H1 (cell line): ENCODE measurements at regions not wholly inside any gene's neighbourhood (a gene's known extent, or its start where the extent isn't known, plus 50 kb on each side); places are given as distances from the start of the nearest gene placed in this dataset.

Experiments used
- CTCF ChIA-PET: fragments of 300-600 bp; sonication (Branson Sonifier 250); formaldehyde crosslinking; loops from one replicate; lab custom pipeline; 2021; ENCODE audit not compliant: partially characterized antibody; lab: Charles Lee
- POLR2A ChIA-PET: fragments of 300-600 bp; sonication (Branson Sonifier 250); formaldehyde crosslinking; loops from one replicate; lab custom pipeline; 2021; ENCODE audit warnings: inconsistent platforms; ENCODE audit not compliant: partially characterized antibody; lab: Charles Lee
- DNase-seq, 2 experiments: peaks; one replicate each; pipeline versions ENCODE4 v3.0.0 to v3.0.0-alpha.2; 2010 to 2022; ENCODE audit warnings: low spot score in 2 of 2, low read depth in 1 of 2, mixed read lengths in 1 of 2
- FAIRE-seq: peaks from 2 replicates; lab custom pipeline; 2011; peaks lifted over from hg19 to GRCh38; lab: Jason Lieb, UNC
- H2AFZ ChIP-seq: 2 replicates; pipeline ENCODE4 v1.8.1; 2012; ENCODE audit warnings: low read length, inconsistent platforms
- H2AK5ac ChIP-seq: 2 replicates; pipeline ENCODE4 v1.6.1; 2013; ENCODE audit warnings: low read depth, low read length
- H2BK120ac ChIP-seq: replicated peaks from 2 replicates; pipeline ENCODE3; 2013; ENCODE audit warnings: low read depth, low read length, inconsistent platforms
- H2BK12ac ChIP-seq: 2 replicates; pipeline ENCODE4 v1.6.1; 2013; ENCODE audit warnings: low read depth, low read length
- H2BK15ac ChIP-seq: 2 replicates; pipeline ENCODE4 v1.6.1; 2013; ENCODE audit warnings: low read length
- H2BK20ac ChIP-seq: 2 replicates; pipeline ENCODE4 v1.6.1; 2013; ENCODE audit warnings: low read length
- H2BK5ac ChIP-seq: 2 replicates; pipeline ENCODE4 v1.6.1; 2013; ENCODE audit warnings: low read depth, low read length
- H3K14ac ChIP-seq: 2 replicates; pipeline ENCODE4 v1.6.1; 2013; ENCODE audit warnings: inconsistent platforms; ENCODE audit not compliant: insufficient read length
- H3K18ac ChIP-seq: 2 replicates; pipeline ENCODE4 v1.6.1; 2013; ENCODE audit warnings: low read length; ENCODE audit errors: extremely low read depth
- H3K23ac ChIP-seq: 2 replicates; pipeline ENCODE4 v1.6.1; 2013; ENCODE audit warnings: inconsistent platforms; ENCODE audit not compliant: insufficient read length
- H3K23me2 ChIP-seq: 2 replicates; pipeline ENCODE4 v1.6.1; 2013; ENCODE audit warnings: low read depth, low read length
- H3K27ac ChIP-seq: 2 replicates; pipeline ENCODE4 v1.6.1; 2011; ENCODE audit warnings: low read depth, low read length, inconsistent platforms
- H3K27me3 ChIP-seq, 4 experiments: replicated peaks in 1 of 4; 1 replicate in 1 of 4; 2 replicates in 3 of 4; pipeline versions ENCODE4 v1.6.1 to v1.8.1; 2011 to 2013; ENCODE audit warnings: low read length in 3 of 4, mild to moderate bottlenecking in 3 of 4, inconsistent platforms in 2 of 4, mixed read lengths in 2 of 4, moderate library complexity in 1 of 4; ENCODE audit not compliant: control insufficient read depth in 3 of 4, insufficient read depth in 3 of 4; ENCODE audit errors: extremely low read depth in 1 of 4
- H3K36me3 ChIP-seq, 4 experiments: 2 replicates each; pipeline versions ENCODE4 v1.6.1 to v1.8.1; 2011 to 2013; ENCODE audit warnings: mild to moderate bottlenecking in 4 of 4, low read length in 3 of 4, moderate library complexity in 2 of 4, control low read depth in 1 of 4, inconsistent platforms in 1 of 4; ENCODE audit not compliant: insufficient read depth in 4 of 4, control insufficient read depth in 2 of 4
- H3K4ac ChIP-seq: replicated peaks from 2 replicates; pipeline ENCODE3; 2013; ENCODE audit warnings: low read length, low read depth, mixed read lengths, inconsistent platforms; ENCODE audit not compliant: insufficient read length
- H3K4me1 ChIP-seq, 4 experiments: replicated peaks in 1 of 4; 1 replicate in 1 of 4; 2 replicates in 3 of 4; pipeline versions ENCODE4 v1.6.1 to v1.8.1; 2011 to 2013; ENCODE audit warnings: low read length in 3 of 4, inconsistent platforms in 2 of 4, mixed read lengths in 1 of 4; ENCODE audit not compliant: insufficient read depth in 4 of 4, control insufficient read depth in 3 of 4
- H3K4me2 ChIP-seq, 2 experiments: 2 replicates each; pipeline versions ENCODE4 v1.6.1 to v1.8.1; 2011 to 2013; ENCODE audit warnings: low read depth in 2 of 2, low read length in 2 of 2, control low read depth in 1 of 2, inconsistent platforms in 1 of 2, mild to moderate bottlenecking in 1 of 2; ENCODE audit not compliant: insufficient read depth in 1 of 2
- H3K4me3 ChIP-seq, 4 experiments: fragments of 200-600, 300-600 bp in 1 of 4; sonication (generic), shearing (Covaris generic), sonication (Bioruptor Twin) in 1 of 4; 2 replicates each; pipeline versions ENCODE4 v1.5.1 to v1.8.1; 2011 to 2016; ENCODE audit warnings: low read length in 4 of 4, low read depth in 3 of 4, control low read depth in 2 of 4, inconsistent platforms in 2 of 4, mild to moderate bottlenecking in 2 of 4, mixed read lengths in 1 of 4, moderate library complexity in 1 of 4; ENCODE audit not compliant: insufficient read depth in 2 of 4; ENCODE audit errors: extremely low read depth in 1 of 4
- H3K56ac ChIP-seq: replicated peaks from 2 replicates; pipeline ENCODE3; 2013; ENCODE audit warnings: low read depth, mild to moderate bottlenecking, mixed read lengths, low read length, inconsistent platforms; ENCODE audit not compliant: insufficient read length
- H3K79me1 ChIP-seq: 2 replicates; pipeline ENCODE4 v1.6.1; 2013; ENCODE audit warnings: low read depth, low read length, control low read depth
- H3K79me2 ChIP-seq, 2 experiments: 2 replicates each; pipeline versions ENCODE4 v1.6.1 to v1.8.1; 2012 to 2013; ENCODE audit warnings: low read length in 2 of 2, mild to moderate bottlenecking in 2 of 2, inconsistent platforms in 1 of 2; ENCODE audit not compliant: insufficient read depth in 2 of 2, control insufficient read depth in 1 of 2
- H3K9ac ChIP-seq, 4 experiments: replicated peaks in 1 of 4; 1 replicate in 1 of 4; 2 replicates in 3 of 4; pipeline versions ENCODE4 v1.6.1 to v1.8.1; 2011 to 2013; ENCODE audit warnings: low read depth in 3 of 4, low read length in 3 of 4, control low read depth in 2 of 4, mild to moderate bottlenecking in 2 of 4, moderate library complexity in 2 of 4, inconsistent platforms in 1 of 4; ENCODE audit errors: extremely low read depth in 1 of 4
- H3K9me3 ChIP-seq, 2 experiments: 2 replicates each; pipeline versions ENCODE4 v1.6.1 to v1.8.1; 2012 to 2013; ENCODE audit warnings: mild to moderate bottlenecking in 2 of 2, moderate library complexity in 2 of 2, control low read depth in 1 of 2, inconsistent platforms in 1 of 2, low read depth in 1 of 2, low read length in 1 of 2, mixed read lengths in 1 of 2; ENCODE audit not compliant: insufficient read depth in 2 of 2
- H4K20me1 ChIP-seq, 2 experiments: replicated peaks in 1 of 2; 2 replicates each; pipeline versions ENCODE3 to v1.8.1; 2011 to 2013; ENCODE audit warnings: inconsistent platforms in 2 of 2, low read length in 2 of 2, mild to moderate bottlenecking in 1 of 2; ENCODE audit not compliant: insufficient read depth in 2 of 2, control insufficient read depth in 1 of 2
- H4K5ac ChIP-seq: 2 replicates; pipeline ENCODE4 v1.6.1; 2013; ENCODE audit warnings: low read length, low read depth, mixed read lengths, inconsistent platforms; ENCODE audit not compliant: insufficient read length
- H4K8ac ChIP-seq: 2 replicates; pipeline ENCODE4 v1.8.0; 2013; ENCODE audit warnings: mild to moderate bottlenecking, moderate library complexity, low read length, inconsistent platforms; ENCODE audit not compliant: insufficient read depth; ENCODE audit errors: extremely low read depth
- H4K91ac ChIP-seq: replicated peaks from 2 replicates; pipeline ENCODE3; 2013; ENCODE audit warnings: low read length, mixed read lengths, inconsistent platforms; ENCODE audit not compliant: insufficient read length
- ASH2L ChIP-seq: fragments of 200-600, 300-600 bp; sonication (generic); IDR thresholded peaks from one replicate; pipeline ENCODE4 v1.7.1; 2017; ENCODE audit warnings: low read length
- POLR2A ChIP-seq, 2 experiments: IDR thresholded peaks; 1 replicate in 1 of 2; 2 replicates in 1 of 2; pipeline ENCODE4 v1.6.1; 2011; ENCODE audit warnings: low read depth in 2 of 2, low read length in 2 of 2, mild to moderate bottlenecking in 2 of 2; ENCODE audit errors: control extremely low read depth in 1 of 2
- RAD21 ChIP-seq, 2 experiments: IDR thresholded peaks in 1 of 2; conservative IDR thresholded peaks in 1 of 2; 2 replicates each; pipeline ENCODE4 v1.6.1; 2011; ENCODE audit warnings: low read depth in 2 of 2, low read length in 2 of 2, improper control_type of control experiment in 1 of 2, inconsistent platforms in 1 of 2, mild to moderate bottlenecking in 1 of 2, moderate library complexity in 1 of 2
- SIRT6 ChIP-seq: IDR thresholded peaks from one replicate; pipeline ENCODE4 v1.7.1; 2012; ENCODE audit warnings: low read length, inconsistent platforms
- TAF1 ChIP-seq: IDR thresholded peaks from 2 replicates; pipeline ENCODE4 v1.6.1; 2011; ENCODE audit warnings: mild to moderate bottlenecking, low read depth, low read length
- USF2 ChIP-seq: IDR thresholded peaks from 2 replicates; pipeline ENCODE4 v1.6.1; 2011; ENCODE audit warnings: low read length, improper control_type of control experiment
- WGBS, 2 experiments: shearing (Covaris generic) in 1 of 2; methylation state at CpG; one replicate each; pipeline versions ENCODE4 v1.1.6 to v1.1.7; 2013 to 2015; ENCODE audit warnings: low lambda C conversion rate in 2 of 2, mixed read lengths in 2 of 2, inconsistent platforms in 1 of 2, low coverage in 1 of 2, missing lambda C conversion rate in 1 of 2; ENCODE audit not compliant: insufficient replicate concordance in 2 of 2, insufficient coverage in 1 of 2, insufficient read length in 1 of 2; ENCODE audit errors: extremely low coverage in 1 of 2, missing lambda C conversion rate in 1 of 2; 5-methylcytosine and 5-hydroxymethylcytosine counted together

- no peak overlapping the region for H3K4me3 ChIP-seq
- no peak overlapping the region for H3K14ac ChIP-seq
- H3K23ac ChIP-seq: no peak overlapping the region
- no peak overlapping the region for H2BK20ac ChIP-seq
- H3K79me2 ChIP-seq: no peaks in the 10 kb centered on the region
- H3K9ac ChIP-seq: no peak overlapping the region
- H3K56ac ChIP-seq: no peak overlapping the region
- H4K20me1 ChIP-seq: peaks cover 0 to 5% of the 10 kb centered on the region in 2 experiments
- no peak for TF ChIP-seq ASH2L
- no peak for TF ChIP-seq SIRT6
- TF ChIP-seq USF2: no peak
- no peak for TF ChIP-seq RAD21 (IDR thresholded peaks at IDR 0.05 in 1 of 2, conservative IDR thresholded peaks at IDR 0.05 in 1 of 2; ENCODE audit: low read depth in 2 of 2, low read length in 2 of 2)
- no peak for TF ChIP-seq POLR2A (IDR thresholded peaks at IDR 0.05; ENCODE audit: control extremely low read depth in 1 of 2, low read depth in 2 of 2, low read length in 2 of 2)
- no peak for TF ChIP-seq TAF1
- TF ChIP-seq, all 59 proteins: peak for 0
- Histone ChIP-seq H3K9me3 (no peaks in the 10 kb centered on the region), H2BK12ac (no peak overlapping the region), H3K79me1 (no peaks in the 10 kb centered on the region), H2BK5ac (no peak overlapping the region), H3K36me3 (no peaks in the 10 kb centered on the region), H3K23me2 (peaks cover 7% of the 10 kb centered on the region; the same call in 1 of the 2 replicates), H3K18ac (no peak overlapping the region), H4K91ac (no peak overlapping the region), H2AFZ (no peak overlapping the region), H3K4me1 (no peaks in the 10 kb centered on the region), H2BK15ac (no peak overlapping the region), H3K4me2 (no peak overlapping the region), H4K8ac (no peak overlapping the region), H2BK120ac (no peak overlapping the region), H3K4ac (no peak overlapping the region), H3K27me3 (no peaks in the 10 kb centered on the region), H2AK5ac (no peak overlapping the region), H4K5ac (no peak overlapping the region), H3K27ac (no peak overlapping the region)
- WGBS, 2 experiments: 90% methylated on average over 9 of the region's 9 CpGs; no CpG with 5 or more reads in 1 of the 2 experiments
- CTCF ChIA-PET: interaction anchor here (0.7 to 5.8 kb wide), 9 partner anchors 9 to 401 kb away, joined by 3 to 37 read pairs (median 8); no protein-coding TSS in a partner anchor
- POLR2A ChIA-PET: no interaction called here
- DNase-seq: no peak
- FAIRE-seq: no peak
These were observed 100.0 kb upstream of the DUSP22 start for GRCh38 chr6:192313-192664.
